Effector memory CD4-positive, alpha-beta T cell (primary cell): ENCODE measurements at regions not wholly inside any gene's neighbourhood (a gene's known extent, or its start where the extent isn't known, plus 50 kb on each side); places are given as distances from the start of the nearest gene placed in this dataset.

Source experiments
- DNase-seq, 3 donors: peaks; one replicate each; pipeline ENCODE4 v3.0.0-alpha.2; 2020
- H3K27ac ChIP-seq: 2 replicates; pipeline ENCODE4 v1.7.0; 2013; ENCODE audit warnings: mild to moderate bottlenecking, low read length, moderate library complexity; ENCODE audit not compliant: insufficient read depth, poor library complexity, severe bottlenecking
- H3K27me3 ChIP-seq: replicated peaks from 2 replicates; pipeline ENCODE4 v1.7.0; 2013; ENCODE audit warnings: mild to moderate bottlenecking, low read length; ENCODE audit not compliant: insufficient read depth, control insufficient read depth, poor library complexity, severe bottlenecking
- H3K36me3 ChIP-seq: 2 replicates; pipeline ENCODE4 v1.7.0; 2013; ENCODE audit warnings: mild to moderate bottlenecking, low read length, moderate library complexity; ENCODE audit not compliant: control insufficient read depth, insufficient read depth
- H3K4me1 ChIP-seq: 2 replicates; pipeline ENCODE4 v1.7.0; 2013; ENCODE audit warnings: low read length, mild to moderate bottlenecking; ENCODE audit not compliant: control insufficient read depth, insufficient read depth, poor library complexity, severe bottlenecking
- H3K4me3 ChIP-seq: 2 replicates; pipeline ENCODE4 v1.7.0; 2013; ENCODE audit warnings: low read length, low read depth, mild to moderate bottlenecking; ENCODE audit not compliant: insufficient read depth, poor library complexity, severe bottlenecking
- H3K9me3 ChIP-seq: 2 replicates; pipeline ENCODE4 v1.7.0; 2013; ENCODE audit warnings: mild to moderate bottlenecking, low read length, moderate library complexity; ENCODE audit not compliant: control insufficient read depth

GRCh38 chr3:187618722-187619121 lies 51.5 kb downstream of the SST start:
- DNase-seq = no peak
- H3K9me3 ChIP-seq = no peaks in the 10 kb centered on the region
- H3K4me1 ChIP-seq = no peaks in the 10 kb centered on the region
- H3K27ac ChIP-seq = no peak overlapping the region
- H3K4me3 ChIP-seq = no peak overlapping the region
- H3K36me3 ChIP-seq = no peaks in the 10 kb centered on the region
- H3K27me3 ChIP-seq = no peaks in the 10 kb centered on the region

GRCh38 chr3:187617213-187617612 lies 53.0 kb downstream of the SST start:
- no peak overlapping the region for H3K4me3 ChIP-seq
- no peaks in the 10 kb centered on the region for H3K9me3 ChIP-seq
- no peak overlapping the region for H3K27ac ChIP-seq
- no peak for DNase-seq
- H3K27me3 ChIP-seq = no peaks in the 10 kb centered on the region
- no peaks in the 10 kb centered on the region for H3K36me3 ChIP-seq
- H3K4me1 ChIP-seq = no peaks in the 10 kb centered on the region

- no peaks in the 10 kb centered on the region for H3K4me1 ChIP-seq
- H3K36me3 ChIP-seq = no peaks in the 10 kb centered on the region
- DNase-seq = peak in 1 of 3 donors; percentile 29
- H3K27ac ChIP-seq = no peak overlapping the region
- H3K4me3 ChIP-seq = no peak overlapping the region
- no peaks in the 10 kb centered on the region for H3K27me3 ChIP-seq
- no peaks in the 10 kb centered on the region for H3K9me3 ChIP-seq
Observed at GRCh38 chr3:187616307-187616972, 53.8 kb downstream of the SST start.

- no peak for DNase-seq
- Histone ChIP-seq H3K4me1 (no peaks in the 10 kb centered on the region), H3K27me3 (no peaks in the 10 kb centered on the region), H3K27ac (no peak overlapping the region), H3K36me3 (no peaks in the 10 kb centered on the region), H3K9me3 (no peaks in the 10 kb centered on the region), H3K4me3 (no peak overlapping the region)
Observed at GRCh38 chr3:187615630-187616029, 54.6 kb downstream of the SST start.

- no peaks in the 10 kb centered on the region for H3K9me3 ChIP-seq
- H3K27ac ChIP-seq = no peak overlapping the region
- H3K27me3 ChIP-seq = no peaks in the 10 kb centered on the region
- H3K4me3 ChIP-seq = no peak overlapping the region
- no peaks in the 10 kb centered on the region for H3K4me1 ChIP-seq
- H3K36me3 ChIP-seq = no peaks in the 10 kb centered on the region
- no peak for DNase-seq
Observed at GRCh38 chr3:187612656-187613055, 57.5 kb downstream of the SST start.

- no peaks in the 10 kb centered on the region for H3K4me1 ChIP-seq
- H3K27ac ChIP-seq = no peak overlapping the region
- no peaks in the 10 kb centered on the region for H3K36me3 ChIP-seq
- H3K4me3 ChIP-seq = no peak overlapping the region
- no peaks in the 10 kb centered on the region for H3K27me3 ChIP-seq
- no peak for DNase-seq
- no peaks in the 10 kb centered on the region for H3K9me3 ChIP-seq
Observed at GRCh38 chr3:187610981-187611511, 59.1 kb downstream of the SST start.

GRCh38 chr3:187594272-187594671 lies 75.9 kb downstream of the SST start:
- Histone ChIP-seq H3K4me1 (no peaks in the 10 kb centered on the region), H3K4me3 (no peak overlapping the region), H3K9me3 (no peaks in the 10 kb centered on the region), H3K27me3 (no peaks in the 10 kb centered on the region), H3K27ac (no peak overlapping the region), H3K36me3 (no peaks in the 10 kb centered on the region)
- DNase-seq = no peak

GRCh38 chr3:187593451-187593850 lies 76.7 kb downstream of the SST start:
- no peaks in the 10 kb centered on the region for H3K4me1 ChIP-seq
- no peaks in the 10 kb centered on the region for H3K9me3 ChIP-seq
- no peak overlapping the region for H3K27ac ChIP-seq
- no peak for DNase-seq
- no peak overlapping the region for H3K4me3 ChIP-seq
- no peaks in the 10 kb centered on the region for H3K27me3 ChIP-seq
- H3K36me3 ChIP-seq = no peaks in the 10 kb centered on the region

- Histone ChIP-seq H3K27ac (no peak overlapping the region), H3K27me3 (no peaks in the 10 kb centered on the region), H3K4me1 (no peaks in the 10 kb centered on the region), H3K4me3 (no peak overlapping the region), H3K36me3 (no peaks in the 10 kb centered on the region), H3K9me3 (no peaks in the 10 kb centered on the region)
- no peak for DNase-seq
Observed at GRCh38 chr3:187590861-187591576, 79.2 kb downstream of the SST start.

- no peaks in the 10 kb centered on the region for H3K36me3 ChIP-seq
- no peak for DNase-seq
- no peak overlapping the region for H3K27ac ChIP-seq
- no peaks in the 10 kb centered on the region for H3K9me3 ChIP-seq
- no peaks in the 10 kb centered on the region for H3K27me3 ChIP-seq
- H3K4me1 ChIP-seq = no peaks in the 10 kb centered on the region
- no peak overlapping the region for H3K4me3 ChIP-seq
Observed at GRCh38 chr3:187587076-187587475, 83.1 kb downstream of the SST start.
